Coronary artery (tissue), 2 donors: ENCODE measurements at regions not wholly inside any gene's neighbourhood (a gene's known extent, or its start where the extent isn't known, plus 50 kb on each side); places are given as distances from the start of the nearest gene placed in this dataset.
A peak's percentile ranks its signal among the peaks of the same experiment; 100 is the strongest.

Source experiments
- DNase-seq: peaks from one replicate; pipeline ENCODE4 v3.0.0-alpha.2; 2017; ENCODE audit warnings: low spot score
- H3K27ac ChIP-seq, 2 donors: fragments of 200-600 bp; sonication (generic); one replicate each; pipeline ENCODE4 v1.5.1; 2016 to 2019
- H3K4me3 ChIP-seq: fragments of 200-600 bp; sonication (generic); 2 replicates; pipeline ENCODE4 v1.5.1; 2016; ENCODE audit warnings: mild to moderate bottlenecking, moderate library complexity
- CTCF ChIP-seq: fragments of 200-600 bp; sonication (generic); IDR thresholded peaks from one replicate; pipeline ENCODE4 v1.5.1; 2019; ENCODE audit warnings: antibody characterized with exemption

- Histone ChIP-seq H3K27ac (no peak overlapping the region), H3K4me3 (no peak overlapping the region)
- no peak for TF ChIP-seq CTCF
- no peak for DNase-seq
These were observed 171.6 kb upstream of the PDZRN3 start for GRCh38 chr3:73796382-73796781.

- Histone ChIP-seq H3K4me3 (no peak overlapping the region), H3K27ac (no peak overlapping the region)
- DNase-seq: no peak
- no peak for TF ChIP-seq CTCF
These were observed 166.6 kb upstream of the PDZRN3 start for GRCh38 chr3:73791356-73791755.

GRCh38 chr3:73789825-73790444, 165.2 kb upstream of the PDZRN3 start:
- DNase-seq: no peak
- Histone ChIP-seq H3K27ac (no peak overlapping the region), H3K4me3 (no peak overlapping the region)
- no peak for TF ChIP-seq CTCF

- no peak for TF ChIP-seq CTCF
- no peak for DNase-seq
- no peak overlapping the region for H3K4me3 ChIP-seq
- H3K27ac ChIP-seq: peak overlapping the region in 1 of 2 donors; percentile 68
These were observed 162.9 kb upstream of the PDZRN3 start for GRCh38 chr3:73787620-73788019.

- Histone ChIP-seq H3K4me3 (no peak overlapping the region), H3K27ac (peak overlapping the region; percentile 47 to 68)
- no peak for TF ChIP-seq CTCF
- no peak for DNase-seq
These were observed 162.3 kb upstream of the PDZRN3 start for GRCh38 chr3:73786998-73787397.

- Histone ChIP-seq H3K27ac (peak overlapping the region; percentile 47 to 68), H3K4me3 (no peak overlapping the region)
- TF ChIP-seq CTCF: no peak
- DNase-seq: peak; percentile 89
These were observed 161.6 kb upstream of the PDZRN3 start for GRCh38 chr3:73786321-73786807.

- no peak for DNase-seq
- no peak overlapping the region for H3K4me3 ChIP-seq
- H3K27ac ChIP-seq: no peak overlapping the region
- TF ChIP-seq CTCF: no peak
These were observed 160.1 kb upstream of the PDZRN3 start for GRCh38 chr3:73784686-73785392.
